SU-DHL-6 (cell line): ENCODE measurements at regions not wholly inside any gene's neighbourhood (a gene's known extent, or its start where the extent isn't known, plus 50 kb on each side); places are given as distances from the start of the nearest gene placed in this dataset.

Experiments used
- H2AFZ ChIP-seq: fragments of 200-600 bp; sonication (generic); 2 replicates; pipeline ENCODE4 v1.6.1; 2014; ENCODE audit warnings: low read depth, mild to moderate bottlenecking, moderate library complexity, mixed read lengths, antibody characterized with exemption, low read length; ENCODE audit not compliant: severe bottlenecking
- H3F3A ChIP-seq: fragments of 200-600 bp; shearing (Covaris generic); 2 replicates; pipeline ENCODE4 v1.6.0; 2016; ENCODE audit warnings: antibody characterized with exemption, mild to moderate bottlenecking; ENCODE audit not compliant: insufficient read depth
- H3K27ac ChIP-seq: fragments of 200-600 bp; sonication (generic); 2 replicates; pipeline ENCODE4 v1.5.1; 2016; ENCODE audit warnings: low read depth, mild to moderate bottlenecking, low read length, moderate library complexity, mixed read lengths
- H3K27me3 ChIP-seq: fragments of 200-600 bp; sonication (generic), shearing (Covaris generic); 2 replicates; pipeline ENCODE4 v1.6.0; 2014; ENCODE audit warnings: mild to moderate bottlenecking, low read length
- H3K36me3 ChIP-seq: fragments of 200-600 bp; sonication (generic); 2 replicates; pipeline ENCODE4 v1.6.1; 2014; ENCODE audit warnings: mild to moderate bottlenecking, low read length, mixed read lengths
- H3K4me2 ChIP-seq: fragments of 300-600, 200-600 bp; shearing (Covaris generic), sonication (generic); 2 replicates; pipeline ENCODE4 v1.6.0; 2014; ENCODE audit warnings: low read length, low read depth, mild to moderate bottlenecking; ENCODE audit not compliant: poor library complexity, severe bottlenecking
- H3K4me3 ChIP-seq: fragments of 200-600 bp; sonication (generic); 2 replicates; pipeline ENCODE4 v1.5.1; 2014; ENCODE audit warnings: antibody characterized with exemption, low read length, mild to moderate bottlenecking, mixed read lengths; ENCODE audit not compliant: insufficient read depth, poor library complexity, severe bottlenecking
- H3K79me2 ChIP-seq: fragments of 200-600 bp; sonication (generic); 2 replicates; pipeline ENCODE4 v1.6.1; 2014; ENCODE audit warnings: mild to moderate bottlenecking, low read length, moderate library complexity; ENCODE audit not compliant: insufficient read depth
- H3K9ac ChIP-seq: fragments of 200-600 bp; sonication (generic); 2 replicates; pipeline ENCODE4 v1.7.0; 2014; ENCODE audit warnings: mild to moderate bottlenecking, low read length
- H3K9me2 ChIP-seq: fragments of 200-600 bp; sonication (generic); replicated peaks from 2 replicates; pipeline ENCODE4 v1.6.1; 2014; ENCODE audit warnings: low read length; ENCODE audit not compliant: insufficient read depth
- H3K9me3 ChIP-seq: fragments of 200-600 bp; sonication (generic); 2 replicates; pipeline ENCODE4 v1.6.1; 2014; ENCODE audit warnings: low read length, mixed read lengths; ENCODE audit not compliant: insufficient read depth
- H4K20me1 ChIP-seq: fragments of 200-600 bp; sonication (generic); 2 replicates; pipeline ENCODE4 v1.6.1; 2014; ENCODE audit warnings: low read depth, mild to moderate bottlenecking, antibody characterized with exemption, low read length, moderate library complexity, mixed read lengths
- CTCF ChIP-seq: fragments of 200-600 bp; sonication (generic); IDR thresholded peaks from one replicate; pipeline ENCODE4 v1.5.1; 2017; ENCODE audit warnings: antibody characterized with exemption, mild to moderate bottlenecking, low read length, moderate library complexity; ENCODE audit not compliant: insufficient read depth, poor library complexity, severe bottlenecking
- EZH2phosphoT487 ChIP-seq: fragments of 200-600 bp; sonication (generic), shearing (Covaris generic); conservative IDR thresholded peaks from 2 replicates; pipeline ENCODE4 v1.6.1; 2018; ENCODE audit warnings: mild to moderate bottlenecking, antibody characterized with exemption, low read length, moderate library complexity, mixed read lengths

- Histone ChIP-seq H3K9me2 (no peaks in the 10 kb centered on the region), H3K27ac (no peak overlapping the region), H3K9ac (no peak overlapping the region), H3F3A (no peaks in the 10 kb centered on the region), H3K4me2 (no peak overlapping the region), H2AFZ (no peak overlapping the region), H4K20me1 (no peaks in the 10 kb centered on the region), H3K36me3 (no peaks in the 10 kb centered on the region), H3K9me3 (no peaks in the 10 kb centered on the region), H3K79me2 (no peaks in the 10 kb centered on the region), H3K27me3 (no peaks in the 10 kb centered on the region), H3K4me3 (no peak overlapping the region)
- TF ChIP-seq EZH2phosphoT487 (no peak), CTCF (no peak)
Measured at GRCh38 chrX:16368696-16369095, 201.4 kb downstream of the MAGEB17 start.

GRCh38 chrX:16376056-16376455 is 208.8 kb downstream of the MAGEB17 start:
- H3K79me2 ChIP-seq = no peaks in the 10 kb centered on the region
- no peaks in the 10 kb centered on the region for H3K9me2 ChIP-seq
- no peaks in the 10 kb centered on the region for H3K27me3 ChIP-seq
- no peaks in the 10 kb centered on the region for H3K9me3 ChIP-seq
- no peak overlapping the region for H2AFZ ChIP-seq
- no peak overlapping the region for H3K27ac ChIP-seq
- no peaks in the 10 kb centered on the region for H3K36me3 ChIP-seq
- H4K20me1 ChIP-seq = no peaks in the 10 kb centered on the region
- H3K4me3 ChIP-seq = no peak overlapping the region
- no peaks in the 10 kb centered on the region for H3F3A ChIP-seq
- H3K9ac ChIP-seq = no peak overlapping the region
- H3K4me2 ChIP-seq = no peak overlapping the region
- TF ChIP-seq EZH2phosphoT487 (no peak), CTCF (no peak)

- Histone ChIP-seq H2AFZ (no peak overlapping the region), H3K9me2 (no peaks in the 10 kb centered on the region), H3F3A (no peaks in the 10 kb centered on the region), H3K27me3 (no peaks in the 10 kb centered on the region), H3K4me2 (no peak overlapping the region), H3K27ac (no peak overlapping the region), H3K9me3 (no peaks in the 10 kb centered on the region), H3K4me3 (no peak overlapping the region), H4K20me1 (no peaks in the 10 kb centered on the region), H3K79me2 (no peaks in the 10 kb centered on the region), H3K9ac (no peak overlapping the region), H3K36me3 (no peaks in the 10 kb centered on the region)
- no peak for TF ChIP-seq EZH2phosphoT487
- TF ChIP-seq CTCF = no peak
Measured at GRCh38 chrX:16386126-16386525, 218.8 kb downstream of the MAGEB17 start.

- TF ChIP-seq CTCF (no peak), EZH2phosphoT487 (no peak)
- no peaks in the 10 kb centered on the region for H3K9me2 ChIP-seq
Measured at GRCh38 chrX:16392597-16392996, 225.3 kb downstream of the MAGEB17 start.

More at GRCh38 chrX:16392597-16392996, 225.3 kb downstream of the MAGEB17 start:
- Histone ChIP-seq H3K27me3 (no peaks in the 10 kb centered on the region), H3K4me2 (no peak overlapping the region), H3K4me3 (no peak overlapping the region), H3K27ac (no peak overlapping the region), H3K9ac (no peak overlapping the region), H2AFZ (no peak overlapping the region), H3K9me3 (no peaks in the 10 kb centered on the region), H3K79me2 (no peaks in the 10 kb centered on the region), H3F3A (no peaks in the 10 kb centered on the region), H3K36me3 (no peaks in the 10 kb centered on the region), H4K20me1 (no peaks in the 10 kb centered on the region)
